CMK (cell line): ENCODE measurements at regions not wholly inside any gene's neighbourhood (a gene's known extent, or its start where the extent isn't known, plus 50 kb on each side); places are given as distances from the start of the nearest gene placed in this dataset.
A peak's percentile ranks its signal among the peaks of the same experiment; 100 is the strongest.

ENCODE experiments used
- DNase-seq: peaks from one replicate; pipeline ENCODE4 v3.0.0-alpha.2; 2010; ENCODE audit warnings: low read depth

DNA sequence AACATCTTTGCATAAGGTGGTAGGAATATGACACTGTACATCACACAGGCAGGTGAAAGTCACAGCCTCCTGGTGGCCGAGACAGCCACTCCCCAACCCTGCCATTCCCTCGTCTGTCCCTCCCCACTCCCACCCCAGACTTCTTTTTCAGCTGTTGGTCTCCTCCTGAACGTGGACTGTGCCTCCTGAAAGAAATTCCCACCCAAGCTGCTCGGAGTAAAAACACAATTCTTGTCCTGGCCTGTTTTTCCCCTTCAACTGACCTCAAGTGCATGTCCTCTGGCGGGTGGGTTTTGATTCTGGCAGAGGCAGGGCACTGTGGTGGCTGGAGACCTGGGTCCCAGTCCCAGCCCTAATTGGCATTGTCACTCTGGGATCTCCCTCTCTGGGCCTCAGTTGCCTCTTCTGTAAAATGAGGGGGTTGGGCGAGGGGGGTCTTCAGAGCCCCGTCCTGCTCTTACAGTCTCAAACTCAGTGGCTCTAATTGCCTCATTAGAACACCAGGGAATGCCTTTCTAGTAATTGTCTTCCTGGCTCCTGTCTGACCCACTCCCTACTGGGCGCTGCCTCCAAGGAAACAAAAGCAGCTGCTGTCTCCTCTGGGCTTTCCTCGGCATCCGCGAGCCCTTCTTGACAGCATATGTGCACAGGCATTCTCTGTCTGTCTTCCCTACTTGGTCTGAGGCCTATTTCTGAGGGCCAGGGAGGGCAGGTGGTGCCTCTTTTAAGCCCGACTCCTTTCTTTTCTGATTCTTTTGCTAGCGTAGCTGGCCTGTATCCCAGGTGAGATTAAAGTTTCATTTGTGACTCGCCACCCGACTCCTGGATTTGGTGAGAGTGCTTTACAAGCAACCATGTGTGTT, 186.6 kb upstream of the RMST start:
- no peak for DNase-seq

GRCh38 chr12:97276661-97277429, 185.8 kb upstream of the RMST start:
- no peak for DNase-seq

- no peak for DNase-seq
Measured at GRCh38 chr12:97283297-97283696, 179.3 kb upstream of the RMST start.

DNA sequence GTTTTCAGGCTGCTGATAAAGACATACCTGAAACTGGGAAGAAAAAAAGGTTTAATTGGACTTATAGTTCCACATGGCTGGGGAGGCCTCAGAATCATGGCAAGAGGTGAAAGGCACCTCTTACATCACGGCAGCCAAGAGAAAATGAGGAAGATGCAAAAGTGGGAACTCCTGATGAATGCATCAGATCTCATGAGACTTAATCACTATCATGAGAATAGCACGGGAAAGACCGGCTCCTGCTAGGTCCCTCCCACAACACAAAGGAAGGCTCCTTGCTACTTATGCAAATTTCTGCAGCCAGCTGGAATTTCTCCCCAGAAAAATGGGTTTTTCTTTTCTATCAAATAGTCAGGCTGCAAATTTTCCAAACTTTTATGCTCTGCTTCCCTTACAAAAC, 174.1 kb upstream of the RMST start:
- no peak for DNase-seq

- no peak for DNase-seq
Measured at GRCh38 chr12:97292588-97292987, 170.0 kb upstream of the RMST start.

DNA sequence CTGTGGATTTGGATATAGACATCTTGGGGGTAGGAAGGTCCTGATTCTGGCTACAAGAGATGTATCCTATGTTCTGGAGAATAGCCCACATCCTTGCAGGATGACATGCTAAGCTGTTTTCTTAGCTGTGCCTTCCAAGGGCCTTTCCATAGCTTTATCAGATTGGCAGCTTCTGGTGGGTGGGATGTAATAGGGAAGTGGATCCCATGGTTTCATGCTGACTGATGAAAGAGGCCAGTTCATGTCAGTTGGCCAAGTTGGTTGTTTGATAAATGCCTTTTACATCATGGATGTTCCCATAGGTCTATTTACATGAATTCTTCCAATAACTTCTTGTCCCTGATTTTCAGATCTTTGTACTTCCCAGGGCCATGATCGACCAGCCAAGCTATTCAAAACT, 169.1 kb upstream of the RMST start:
- no peak for DNase-seq

GRCh38 chr12:97299847-97300246, 162.8 kb upstream of the RMST start:
- no peak for DNase-seq

- no peak for DNase-seq
Measured at GRCh38 chr12:97300431-97300830, 162.2 kb upstream of the RMST start.

GRCh38 chr12:97300891-97301290, 161.7 kb upstream of the RMST start:
- no peak for DNase-seq

DNA sequence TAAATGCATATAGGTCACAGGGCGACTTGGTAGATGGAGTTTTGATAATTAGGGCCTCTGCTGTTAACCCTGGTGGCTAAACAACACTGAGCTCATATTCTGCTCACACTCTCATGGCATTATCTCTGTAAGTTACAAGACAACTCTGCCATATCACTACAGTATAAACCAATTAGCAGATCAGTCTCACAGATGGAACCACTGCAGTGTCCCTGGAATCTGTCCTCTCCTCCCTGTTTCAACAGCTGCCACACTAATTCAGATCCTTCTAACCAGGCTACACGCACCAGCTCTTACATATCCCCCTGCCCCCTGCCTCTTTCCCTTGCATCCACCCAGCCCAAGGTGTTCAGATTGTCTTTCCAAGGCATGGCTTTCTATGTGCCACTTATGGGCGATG, 161.0 kb upstream of the RMST start:
- DNase-seq = no peak

GRCh38 chr12:97305651-97306050, 157.0 kb upstream of the RMST start:
- no peak for DNase-seq

DNA sequence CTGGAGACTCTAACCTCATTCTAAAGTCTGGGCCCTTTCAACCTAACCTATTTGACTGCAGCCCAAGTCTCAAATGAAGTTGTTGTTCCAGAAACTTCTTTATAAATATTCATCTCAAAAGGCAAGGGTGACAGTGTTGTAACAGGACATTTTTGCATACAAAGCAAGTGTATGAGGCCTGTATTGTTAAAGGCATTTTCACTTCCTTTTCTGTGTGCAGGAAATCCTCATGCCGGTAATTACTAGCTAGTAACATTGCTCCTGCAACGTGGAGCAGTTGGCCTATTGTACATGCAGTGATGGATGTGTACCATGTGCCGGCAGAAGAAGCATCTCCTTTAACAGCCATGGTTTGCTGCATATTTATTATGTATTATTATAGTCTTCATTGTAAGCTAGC, 156.5 kb upstream of the RMST start:
- DNase-seq = no peak

DNA sequence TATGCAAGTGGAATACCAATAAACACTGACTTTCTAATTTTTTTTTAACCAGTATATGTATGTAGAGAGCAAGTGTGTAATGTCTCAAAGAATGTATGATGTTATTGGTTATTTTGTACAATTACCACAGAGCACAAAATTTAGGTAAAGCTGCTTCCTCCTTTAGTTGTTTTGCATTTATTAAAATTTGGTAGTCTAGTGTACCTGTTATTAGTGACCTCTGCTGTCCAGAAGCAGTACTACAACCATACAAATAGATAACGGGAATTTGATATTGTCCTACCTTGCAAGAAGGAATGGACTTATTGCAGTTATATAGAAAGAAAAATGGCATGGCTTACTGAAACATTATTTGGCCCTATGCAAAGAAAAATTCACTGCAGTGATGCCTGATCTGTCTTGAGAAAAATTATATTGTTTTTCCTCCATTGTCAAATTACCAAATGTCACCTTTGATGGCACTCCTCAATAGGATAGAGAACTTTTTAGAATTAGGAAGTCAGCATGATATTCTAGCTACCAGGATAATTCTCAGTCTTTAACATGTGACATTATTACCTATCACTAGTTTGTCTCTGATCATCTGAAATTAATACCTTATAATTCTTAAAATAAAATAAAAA, 153.9 kb upstream of the RMST start:
- DNase-seq = peak; percentile 37

GRCh38 chr12:97309921-97310320, 152.7 kb upstream of the RMST start:
- DNase-seq = no peak

DNA sequence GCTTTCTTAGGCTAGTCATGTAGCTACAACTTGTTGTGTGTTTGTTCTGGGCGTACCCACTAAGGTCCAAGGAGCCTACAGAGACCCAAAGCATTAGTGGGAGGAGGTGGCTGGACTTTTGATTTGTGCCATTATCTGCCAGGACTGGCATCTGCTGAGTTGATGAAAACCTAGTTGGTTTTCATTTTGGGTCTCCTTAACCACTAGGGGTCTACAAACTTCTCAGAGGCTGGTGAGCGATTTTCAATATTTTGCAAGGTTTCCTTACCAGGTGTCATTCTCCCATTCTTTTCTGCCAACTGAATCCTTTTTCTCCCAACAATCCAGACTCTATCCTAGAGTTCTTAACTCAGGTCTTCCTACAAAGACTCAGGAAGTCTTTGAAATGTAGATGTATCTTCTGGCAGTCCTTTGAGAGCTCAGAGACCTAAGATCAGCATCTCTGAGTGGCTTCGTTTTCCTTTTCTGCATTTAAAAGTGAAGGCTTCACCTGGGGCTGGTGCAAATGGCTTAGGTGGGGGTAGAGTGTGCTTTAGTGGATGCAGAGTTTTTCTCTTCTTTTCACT, 150.0 kb upstream of the RMST start:
- DNase-seq = no peak

DNA sequence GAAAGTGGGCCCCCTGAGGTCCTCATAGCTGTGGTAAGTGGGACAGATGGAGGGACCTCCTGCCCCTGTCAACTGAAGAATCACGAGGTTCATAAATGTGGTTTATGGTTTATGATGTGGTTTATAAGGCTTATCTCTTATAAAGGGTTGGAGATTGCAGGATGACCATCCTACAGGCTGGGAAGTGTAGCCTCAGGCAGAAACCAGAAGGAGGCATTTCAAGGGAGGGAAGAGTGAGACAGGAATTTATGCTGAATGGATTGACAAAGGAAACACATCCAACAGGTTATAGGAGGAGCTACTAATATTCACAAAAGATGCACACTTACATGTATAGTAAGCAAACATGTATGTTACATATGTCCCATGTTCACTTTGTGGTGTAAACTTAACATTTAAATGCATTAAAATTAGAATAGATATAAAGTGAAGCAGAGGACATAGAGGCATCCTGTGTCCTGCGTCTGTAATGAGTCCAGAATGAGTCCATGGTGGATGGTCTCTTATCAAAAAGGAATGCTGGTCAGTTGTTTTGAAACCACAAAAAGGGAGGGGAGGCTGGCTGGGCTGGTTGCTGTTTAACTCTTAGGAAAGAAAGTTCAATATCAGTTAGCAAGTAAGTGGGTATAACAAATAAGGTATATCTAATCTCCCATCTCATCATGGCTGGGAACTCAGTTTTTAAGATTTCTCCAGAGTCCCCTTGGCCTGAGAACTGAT, 149.0 kb upstream of the RMST start:
- DNase-seq = no peak

DNA sequence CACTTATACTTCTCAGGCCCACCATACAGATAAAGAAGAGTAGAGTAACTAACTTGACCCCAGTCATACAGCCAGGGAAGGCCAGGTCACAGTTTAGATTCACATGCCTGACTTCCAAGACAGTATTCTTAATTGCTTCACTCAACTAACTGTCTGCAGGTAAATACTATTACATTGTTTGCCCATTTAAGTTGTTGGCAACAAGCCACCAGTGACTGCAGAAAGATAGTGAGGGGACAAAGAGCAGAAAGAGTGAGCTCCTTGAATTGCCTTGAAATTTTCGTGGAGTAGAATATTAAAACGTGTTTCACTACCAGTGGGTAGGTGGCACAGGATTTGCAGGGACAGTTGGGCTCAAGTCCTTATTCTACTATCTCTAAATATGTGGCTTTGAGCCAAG, 146.3 kb upstream of the RMST start:
- no peak for DNase-seq

GRCh38 chr12:97321621-97322020, 141.0 kb upstream of the RMST start:
- no peak for DNase-seq

GRCh38 chr12:97322388-97322787, 140.2 kb upstream of the RMST start:
- DNase-seq = no peak

GRCh38 chr12:97323154-97323553, 139.4 kb upstream of the RMST start:
- DNase-seq = no peak

DNA sequence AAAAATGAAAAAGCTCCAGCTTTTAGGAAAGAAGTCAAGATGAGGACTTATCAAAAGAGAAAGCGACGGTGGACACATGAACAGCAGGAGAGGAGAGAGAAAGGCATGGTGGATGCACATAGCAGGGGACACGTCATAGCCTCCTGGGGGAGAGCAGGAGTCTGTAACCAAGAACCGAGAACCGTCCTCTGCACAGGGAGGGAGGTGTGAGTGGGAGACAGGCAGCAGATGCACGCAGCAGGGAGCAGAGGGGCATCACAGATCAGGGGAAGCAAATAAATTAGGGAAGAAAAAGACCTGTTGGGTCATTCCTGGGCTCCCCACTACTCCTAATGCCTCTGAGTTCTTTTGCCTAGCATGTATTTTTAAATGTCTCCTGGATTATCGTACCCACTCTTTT, 138.1 kb upstream of the RMST start:
- no peak for DNase-seq

DNA sequence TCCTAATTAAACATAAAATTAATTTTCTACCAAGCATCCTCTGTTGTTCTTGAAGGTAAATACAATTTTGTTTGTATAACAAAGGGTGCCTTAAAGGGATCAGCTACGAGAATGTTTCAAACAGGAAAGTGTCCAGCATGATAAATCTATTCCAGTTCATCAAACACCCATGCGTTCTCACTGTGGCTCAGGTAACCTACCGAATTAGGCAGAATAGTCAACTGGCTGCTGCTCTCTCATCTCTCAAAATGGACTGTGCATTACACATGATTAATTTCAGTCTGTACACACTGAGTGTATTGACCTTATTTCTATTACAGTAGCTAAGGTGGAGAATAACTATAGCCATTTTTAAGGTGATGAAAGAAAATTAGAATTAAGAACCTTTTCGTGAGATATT, 127.5 kb upstream of the RMST start:
- DNase-seq = no peak
